22Rv1 (cell line): ENCODE measurements at regions not wholly inside any gene's neighbourhood (a gene's known extent, or its start where the extent isn't known, plus 50 kb on each side); places are given as distances from the start of the nearest gene placed in this dataset.

Experiments
- H3K27ac ChIP-seq: fragments of 450-650 bp; 2 replicates; pipeline ENCODE4 v1.5.1; 2017
- CTCF ChIP-seq: fragments of 450-650 bp; IDR thresholded peaks from 2 replicates; pipeline ENCODE4 v1.5.1; 2017; ENCODE audit warnings: mild to moderate bottlenecking
- ZFX ChIP-seq: fragments of 450-650 bp; IDR thresholded peaks from 2 replicates; pipeline ENCODE4 v1.6.1; 2017; ENCODE audit warnings: antibody characterized with exemption, borderline replicate concordance

GRCh38 chr14:89012282-89013097, 188.0 kb downstream of the TTC8 start:
- no peak for TF ChIP-seq ZFX
- no peak for TF ChIP-seq CTCF
- peak overlapping the region; percentile 9; the same call in 1 of the 2 replicates for H3K27ac ChIP-seq

GRCh38 chr14:89013098-89013504, 188.7 kb downstream of the TTC8 start:
- TF ChIP-seq CTCF = peak; percentile 67
- no peak for TF ChIP-seq ZFX
- no peak overlapping the region for H3K27ac ChIP-seq

GRCh38 chr14:89013698-89014568, 189.5 kb downstream of the TTC8 start:
- H3K27ac ChIP-seq = no peak overlapping the region
- no peak for TF ChIP-seq CTCF
- no peak for TF ChIP-seq ZFX

GRCh38 chr14:89014569-89014850, 190.1 kb downstream of the TTC8 start:
- TF ChIP-seq ZFX (no peak), CTCF (no peak)
- no peak overlapping the region for H3K27ac ChIP-seq

GRCh38 chr14:89015016-89015415, 190.6 kb downstream of the TTC8 start:
- TF ChIP-seq ZFX = no peak
- no peak for TF ChIP-seq CTCF

GRCh38 chr14:89017417-89017816, 193.0 kb downstream of the TTC8 start:
- no peak overlapping the region for H3K27ac ChIP-seq
- TF ChIP-seq ZFX = no peak

More at GRCh38 chr14:89015016-89015415, 190.6 kb downstream of the TTC8 start:
- H3K27ac ChIP-seq = no peak overlapping the region

GRCh38 chr14:89022274-89022673, 197.8 kb downstream of the TTC8 start:
- H3K27ac ChIP-seq = no peak overlapping the region
- TF ChIP-seq CTCF (no peak), ZFX (no peak)
